ENCODE measurements at regions not wholly inside any gene's neighbourhood (a gene's known extent, or its start where the extent isn't known, plus 50 kb on each side); places are given as distances from the start of the nearest gene placed in this dataset.

GRCh38 chr9:136605988-136606660 lies 56.6 kb upstream of the EGFL7 start:
- H3K36me3 ChIP-seq: no peaks in the 10 kb centered on the region
- peak overlapping the region in 7 of 12 donors; percentile 18 to 57 (median 40) for H3K27ac ChIP-seq
- WGBS, 4 donors: 37 to 68% (median 53%) methylated on average over 15 to 17 of the region's 17 CpGs
- intact Hi-C loops (cut with DNase I): loop anchor here in 1 of 10 donors (5.0 kb wide), 1 partner anchor 59 kb away; the partner anchor contains the start of gene NOTCH1
- ATAC-seq (peak; percentile 42 to 60 (median 48)), DNase-seq (peak in 3 of 5 donors; percentile 47 to 79 (median 52))
- TF ChIP-seq POLR2A (IDR thresholded peaks at IDR 0.05): no peak
- TF ChIP-seq, protein P1, sequence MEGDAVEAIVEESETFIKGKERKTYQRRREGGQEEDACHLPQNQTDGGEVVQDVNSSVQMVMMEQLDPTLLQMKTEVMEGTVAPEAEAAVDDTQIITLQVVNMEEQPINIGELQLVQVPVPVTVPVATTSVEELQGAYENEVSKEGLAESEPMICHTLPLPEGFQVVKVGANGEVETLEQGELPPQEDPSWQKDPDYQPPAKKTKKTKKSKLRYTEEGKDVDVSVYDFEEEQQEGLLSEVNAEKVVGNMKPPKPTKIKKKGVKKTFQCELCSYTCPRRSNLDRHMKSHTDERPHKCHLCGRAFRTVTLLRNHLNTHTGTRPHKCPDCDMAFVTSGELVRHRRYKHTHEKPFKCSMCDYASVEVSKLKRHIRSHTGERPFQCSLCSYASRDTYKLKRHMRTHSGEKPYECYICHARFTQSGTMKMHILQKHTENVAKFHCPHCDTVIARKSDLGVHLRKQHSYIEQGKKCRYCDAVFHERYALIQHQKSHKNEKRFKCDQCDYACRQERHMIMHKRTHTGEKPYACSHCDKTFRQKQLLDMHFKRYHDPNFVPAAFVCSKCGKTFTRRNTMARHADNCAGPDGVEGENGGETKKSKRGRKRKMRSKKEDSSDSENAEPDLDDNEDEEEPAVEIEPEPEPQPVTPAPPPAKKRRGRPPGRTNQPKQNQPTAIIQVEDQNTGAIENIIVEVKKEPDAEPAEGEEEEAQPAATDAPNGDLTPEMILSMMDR (IDR thresholded peaks at IDR 0.05): no peak
- H3K4me1 ChIP-seq: peaks cover 9 to 41% (median 25%) of the 10 kb centered on the region in 12 donors
- H3K4me3 ChIP-seq: no peak overlapping the region
- H3K9me3 ChIP-seq: no peaks in the 10 kb centered on the region
- no peaks in the 10 kb centered on the region for H3K27me3 ChIP-seq

- H3K4me1 ChIP-seq: peaks cover 9 to 44% (median 26%) of the 10 kb centered on the region in 12 donors
- WGBS, 4 donors: 66 to 84% (median 73%) methylated on average over 18 to 26 of the region's 26 CpGs
- intact Hi-C loops (cut with DNase I): loop anchor here in 1 of 10 donors (5.0 kb wide), 1 partner anchor 58 kb away; the partner anchor contains the start of gene NOTCH1
- H3K27ac ChIP-seq: peak overlapping the region in 11 of 12 donors; percentile 36 to 81 (median 69)
- H3K27me3 ChIP-seq: no peaks in the 10 kb centered on the region
- ATAC-seq: peak in 3 of 4 donors; percentile 41 to 63 (median 42)
- H3K36me3 ChIP-seq: no peaks in the 10 kb centered on the region
- TF ChIP-seq, protein P1 (IDR thresholded peaks at IDR 0.05): no peak
- no peak for TF ChIP-seq POLR2A (IDR thresholded peaks at IDR 0.05)
- DNase-seq: no peak
- no peak overlapping the region for H3K4me3 ChIP-seq
- H3K9me3 ChIP-seq: no peaks in the 10 kb centered on the region
Observed at GRCh38 chr9:136604823-136605525, 57.7 kb upstream of the EGFL7 start.

DNA sequence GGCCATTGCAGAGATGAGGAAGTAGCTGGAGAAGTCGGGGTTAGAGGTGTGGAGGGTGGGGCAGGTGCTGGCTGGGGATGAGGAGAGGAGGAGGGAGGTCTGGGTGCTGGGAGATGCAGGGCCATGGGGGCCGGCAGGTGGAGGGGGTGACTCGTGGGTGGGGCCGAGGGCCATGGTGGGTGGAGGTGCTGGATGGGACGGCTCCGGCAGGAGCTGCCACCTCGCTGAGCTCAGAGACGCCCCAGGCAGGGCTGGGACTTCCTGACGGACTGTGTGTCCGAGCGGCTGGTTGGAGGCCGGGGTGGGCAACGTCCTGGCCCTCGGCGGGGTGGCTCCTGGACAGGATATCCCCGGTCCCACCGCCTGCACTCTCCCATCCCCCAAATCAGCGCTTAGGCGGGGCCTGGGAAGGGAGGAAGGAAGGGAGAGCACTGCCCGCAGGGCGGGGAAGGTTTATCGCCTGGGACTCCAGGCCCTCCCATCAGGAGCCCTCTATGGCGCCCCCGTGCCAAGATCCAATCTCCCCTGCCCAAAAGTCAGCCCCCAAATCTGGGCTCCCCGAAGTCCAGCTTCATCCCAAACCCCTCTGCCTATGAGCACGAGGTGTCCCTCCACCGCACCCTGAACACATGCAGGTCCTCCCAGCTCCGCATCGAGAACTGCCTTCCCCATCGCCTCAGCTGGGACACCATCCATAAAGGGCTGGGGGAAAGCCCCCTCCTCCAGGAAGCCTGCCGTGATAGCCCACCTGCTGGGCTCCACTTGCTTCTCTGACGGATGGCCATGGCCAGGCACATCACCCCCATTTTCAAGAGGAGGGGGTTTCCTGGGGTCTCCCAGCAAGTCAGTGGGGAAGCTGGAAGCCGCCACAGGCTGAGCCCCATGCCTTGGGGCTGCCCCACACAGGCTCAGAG lies 58.3 kb upstream of the NOTCH1 start:
- Histone ChIP-seq H3K27me3 (no peaks in the 10 kb centered on the region), H3K9me3 (no peaks in the 10 kb centered on the region), H3K4me1 (peaks cover 9 to 52% (median 29%) of the 10 kb centered on the region in 12 donors), H3K36me3 (no peaks in the 10 kb centered on the region), H3K4me3 (peak overlapping the region in 1 of 12 donors; percentile 2), H3K27ac (peak overlapping the region in 11 of 12 donors; percentile 36 to 81 (median 69))
- DNase-seq (peak; percentile 65 to 84 (median 75)), ATAC-seq (peak; percentile 56 to 82 (median 63))
- TF ChIP-seq, protein P1 (IDR thresholded peaks at IDR 0.05): no peak
- no peak for TF ChIP-seq POLR2A (IDR thresholded peaks at IDR 0.05)
- intact Hi-C loops (cut with DNase I): no loop called here
- 54 to 64% (median 63%) methylated on average over 30 to 33 of the region's 33 CpGs for WGBS, 4 donors

Data from heart left ventricle (tissue), 16 donors.